H1 (cell line): ENCODE measurements at regions not wholly inside any gene's neighbourhood (a gene's known extent, or its start where the extent isn't known, plus 50 kb on each side); places are given as distances from the start of the nearest gene placed in this dataset.

Experiments
- ATF2 ChIP-seq: IDR thresholded peaks from 2 replicates; pipeline ENCODE4 v1.6.1; 2012; ENCODE audit warnings: low read length, inconsistent platforms
- E2F6 ChIP-seq: IDR thresholded peaks from 2 replicates; pipeline ENCODE4 v1.6.1; 2012; ENCODE audit warnings: inconsistent platforms
- RAD21 ChIP-seq, 2 experiments: IDR thresholded peaks in 1 of 2; conservative IDR thresholded peaks in 1 of 2; 2 replicates each; pipeline ENCODE4 v1.6.1; 2011; ENCODE audit warnings: low read depth in 2 of 2, low read length in 2 of 2, improper control_type of control experiment in 1 of 2, inconsistent platforms in 1 of 2, mild to moderate bottlenecking in 1 of 2, moderate library complexity in 1 of 2
- TAF1 ChIP-seq: IDR thresholded peaks from 2 replicates; pipeline ENCODE4 v1.6.1; 2011; ENCODE audit warnings: mild to moderate bottlenecking, low read depth, low read length

- TF ChIP-seq ATF2, result no peak
- TF ChIP-seq RAD21 (IDR thresholded peaks at IDR 0.05 in 1 of 2, conservative IDR thresholded peaks at IDR 0.05 in 1 of 2; ENCODE audit: low read depth in 2 of 2, low read length in 2 of 2), result no peak
- no peak for TF ChIP-seq E2F6
- TF ChIP-seq TAF1, result no peak
These were observed 186.2 kb upstream of the PARD3B start (continued) for GRCh38 chr2:204359076-204359475.
